Right lobe of liver (tissue), 4 donors: ENCODE measurements at regions not wholly inside any gene's neighbourhood (a gene's known extent, or its start where the extent isn't known, plus 50 kb on each side); places are given as distances from the start of the nearest gene placed in this dataset.

Source experiments
- POLR2A ChIP-seq: fragments of 450-650 bp; IDR thresholded peaks from one replicate; pipeline ENCODE4 v1.6.1; 2017; ENCODE audit warnings: antibody characterized with exemption, mild to moderate bottlenecking
- TF ChIP-seq, protein P1 (sequence below), 4 donors: fragments of 200-600 bp in 3 of 4; fragments of 450-650 bp in 1 of 4; IDR thresholded peaks; one replicate each; pipeline versions ENCODE4 v1.5.1 to v1.8.0; 2016 to 2022; ENCODE audit warnings: antibody characterized with exemption in 4 of 4, mild to moderate bottlenecking in 2 of 4
- donor health status: DM: no; HTN: no; CAD: no.
- donor health status: DM: no; HTN: no; CAD: no.
- donor health status: DM: no; HTN: yes; CAD: no.

DNA sequence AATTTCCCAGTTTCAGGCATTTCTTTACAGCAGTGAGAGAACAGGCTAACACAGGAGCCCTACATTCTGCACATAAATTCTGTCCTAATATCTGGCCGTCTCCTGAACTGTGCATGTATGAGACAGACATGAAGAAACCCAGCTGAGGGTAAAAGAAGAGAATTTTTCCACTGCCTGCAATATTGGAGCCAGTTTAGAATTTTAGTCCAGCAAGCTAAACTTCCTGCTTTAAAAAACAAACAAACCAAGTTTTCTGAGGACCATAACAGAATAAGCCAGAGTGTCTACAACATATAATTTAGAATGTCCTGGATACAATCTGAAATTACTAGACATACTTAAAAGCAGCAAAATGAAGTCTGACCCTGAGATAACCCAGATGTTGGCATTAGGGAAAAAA is 215.1 kb upstream of the KLHL29 start:
- TF ChIP-seq, protein P1, sequence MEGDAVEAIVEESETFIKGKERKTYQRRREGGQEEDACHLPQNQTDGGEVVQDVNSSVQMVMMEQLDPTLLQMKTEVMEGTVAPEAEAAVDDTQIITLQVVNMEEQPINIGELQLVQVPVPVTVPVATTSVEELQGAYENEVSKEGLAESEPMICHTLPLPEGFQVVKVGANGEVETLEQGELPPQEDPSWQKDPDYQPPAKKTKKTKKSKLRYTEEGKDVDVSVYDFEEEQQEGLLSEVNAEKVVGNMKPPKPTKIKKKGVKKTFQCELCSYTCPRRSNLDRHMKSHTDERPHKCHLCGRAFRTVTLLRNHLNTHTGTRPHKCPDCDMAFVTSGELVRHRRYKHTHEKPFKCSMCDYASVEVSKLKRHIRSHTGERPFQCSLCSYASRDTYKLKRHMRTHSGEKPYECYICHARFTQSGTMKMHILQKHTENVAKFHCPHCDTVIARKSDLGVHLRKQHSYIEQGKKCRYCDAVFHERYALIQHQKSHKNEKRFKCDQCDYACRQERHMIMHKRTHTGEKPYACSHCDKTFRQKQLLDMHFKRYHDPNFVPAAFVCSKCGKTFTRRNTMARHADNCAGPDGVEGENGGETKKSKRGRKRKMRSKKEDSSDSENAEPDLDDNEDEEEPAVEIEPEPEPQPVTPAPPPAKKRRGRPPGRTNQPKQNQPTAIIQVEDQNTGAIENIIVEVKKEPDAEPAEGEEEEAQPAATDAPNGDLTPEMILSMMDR (IDR thresholded peaks at IDR 0.05): no peak
- no peak for TF ChIP-seq POLR2A
